ENCODE measurements at regions not wholly inside any gene's neighbourhood (a gene's known extent, or its start where the extent isn't known, plus 50 kb on each side); places are given as distances from the start of the nearest gene placed in this dataset.

DNA sequence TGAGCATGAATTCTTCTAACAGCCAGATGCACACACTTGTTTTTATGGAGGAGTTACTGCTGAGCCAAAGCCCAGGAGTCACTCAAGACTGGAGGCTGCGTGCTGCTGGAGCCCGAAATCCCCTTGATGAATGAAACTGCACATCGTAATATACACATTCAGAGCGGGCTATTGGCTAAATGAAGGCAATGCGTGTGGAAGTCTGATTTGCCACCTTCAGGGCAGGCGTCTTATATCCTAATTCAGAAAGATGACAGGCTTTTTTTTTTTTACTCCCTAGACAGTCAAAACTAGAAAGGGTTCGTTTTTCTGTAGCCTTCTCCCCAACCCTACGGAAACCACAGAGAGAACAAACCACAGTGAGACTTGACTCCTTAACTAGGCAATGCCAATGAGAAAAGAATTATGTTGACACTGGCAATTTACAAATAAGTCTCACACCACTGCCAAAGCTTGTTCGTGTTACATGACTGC is 227.2 kb upstream of the KLF14 start:
- TF ChIP-seq, protein P1, sequence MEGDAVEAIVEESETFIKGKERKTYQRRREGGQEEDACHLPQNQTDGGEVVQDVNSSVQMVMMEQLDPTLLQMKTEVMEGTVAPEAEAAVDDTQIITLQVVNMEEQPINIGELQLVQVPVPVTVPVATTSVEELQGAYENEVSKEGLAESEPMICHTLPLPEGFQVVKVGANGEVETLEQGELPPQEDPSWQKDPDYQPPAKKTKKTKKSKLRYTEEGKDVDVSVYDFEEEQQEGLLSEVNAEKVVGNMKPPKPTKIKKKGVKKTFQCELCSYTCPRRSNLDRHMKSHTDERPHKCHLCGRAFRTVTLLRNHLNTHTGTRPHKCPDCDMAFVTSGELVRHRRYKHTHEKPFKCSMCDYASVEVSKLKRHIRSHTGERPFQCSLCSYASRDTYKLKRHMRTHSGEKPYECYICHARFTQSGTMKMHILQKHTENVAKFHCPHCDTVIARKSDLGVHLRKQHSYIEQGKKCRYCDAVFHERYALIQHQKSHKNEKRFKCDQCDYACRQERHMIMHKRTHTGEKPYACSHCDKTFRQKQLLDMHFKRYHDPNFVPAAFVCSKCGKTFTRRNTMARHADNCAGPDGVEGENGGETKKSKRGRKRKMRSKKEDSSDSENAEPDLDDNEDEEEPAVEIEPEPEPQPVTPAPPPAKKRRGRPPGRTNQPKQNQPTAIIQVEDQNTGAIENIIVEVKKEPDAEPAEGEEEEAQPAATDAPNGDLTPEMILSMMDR (conservative IDR thresholded peaks at IDR 0.05; ENCODE audit: low read depth, low read length), result no peak
- TF ChIP-seq EZH2 (IDR thresholded peaks at IDR 0.05; ENCODE audit: borderline replicate concordance, low read depth, low read length, poor library complexity, severe bottlenecking), result no peak

All from A673 (cell line).